22Rv1 (cell line): ENCODE measurements at regions not wholly inside any gene's neighbourhood (a gene's known extent, or its start where the extent isn't known, plus 50 kb on each side); places are given as distances from the start of the nearest gene placed in this dataset.

Source experiments
- ZFX ChIP-seq: fragments of 450-650 bp; IDR thresholded peaks from 2 replicates; pipeline ENCODE4 v1.6.1; 2017; ENCODE audit warnings: antibody characterized with exemption, borderline replicate concordance
- TF ChIP-seq, protein P1 (sequence below): fragments of 450-650 bp; IDR thresholded peaks from 2 replicates; pipeline ENCODE4 v1.5.1; 2017; ENCODE audit warnings: mild to moderate bottlenecking

DNA sequence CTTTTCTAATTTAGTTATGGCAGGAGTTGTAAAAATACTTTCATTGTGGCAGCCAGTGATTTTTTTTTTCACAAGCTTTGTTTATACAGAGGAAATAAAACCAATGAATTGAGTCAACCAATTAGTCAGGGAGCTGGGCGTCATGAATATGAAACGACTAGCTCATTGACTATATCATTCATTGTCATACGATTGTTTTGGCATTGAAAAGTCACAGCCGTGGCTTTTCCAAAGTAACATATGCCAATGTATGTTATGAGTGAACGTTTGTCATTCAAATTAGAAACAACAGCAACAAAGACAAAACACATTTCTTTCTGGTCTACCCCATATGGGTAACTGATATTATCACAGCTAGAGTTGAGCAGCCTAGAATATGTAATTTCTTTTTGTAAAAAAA, 810.6 kb downstream of the EPHA7 start:
- TF ChIP-seq, protein P1, sequence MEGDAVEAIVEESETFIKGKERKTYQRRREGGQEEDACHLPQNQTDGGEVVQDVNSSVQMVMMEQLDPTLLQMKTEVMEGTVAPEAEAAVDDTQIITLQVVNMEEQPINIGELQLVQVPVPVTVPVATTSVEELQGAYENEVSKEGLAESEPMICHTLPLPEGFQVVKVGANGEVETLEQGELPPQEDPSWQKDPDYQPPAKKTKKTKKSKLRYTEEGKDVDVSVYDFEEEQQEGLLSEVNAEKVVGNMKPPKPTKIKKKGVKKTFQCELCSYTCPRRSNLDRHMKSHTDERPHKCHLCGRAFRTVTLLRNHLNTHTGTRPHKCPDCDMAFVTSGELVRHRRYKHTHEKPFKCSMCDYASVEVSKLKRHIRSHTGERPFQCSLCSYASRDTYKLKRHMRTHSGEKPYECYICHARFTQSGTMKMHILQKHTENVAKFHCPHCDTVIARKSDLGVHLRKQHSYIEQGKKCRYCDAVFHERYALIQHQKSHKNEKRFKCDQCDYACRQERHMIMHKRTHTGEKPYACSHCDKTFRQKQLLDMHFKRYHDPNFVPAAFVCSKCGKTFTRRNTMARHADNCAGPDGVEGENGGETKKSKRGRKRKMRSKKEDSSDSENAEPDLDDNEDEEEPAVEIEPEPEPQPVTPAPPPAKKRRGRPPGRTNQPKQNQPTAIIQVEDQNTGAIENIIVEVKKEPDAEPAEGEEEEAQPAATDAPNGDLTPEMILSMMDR, result no peak
- TF ChIP-seq ZFX, result no peak
